Suprapubic skin (tissue), 3 donors: ENCODE measurements at regions not wholly inside any gene's neighbourhood (a gene's known extent, or its start where the extent isn't known, plus 50 kb on each side); places are given as distances from the start of the nearest gene placed in this dataset.

Experiments
- CTCF ChIP-seq, 2 donors: fragments of 200-600 bp in 1 of 2; fragments of 450-650 bp in 1 of 2; sonication (generic) in 1 of 2; IDR thresholded peaks; one replicate each; pipeline ENCODE4 v1.5.1; 2016 to 2019; ENCODE audit warnings: antibody characterized with exemption in 2 of 2, mild to moderate bottlenecking in 1 of 2, moderate library complexity in 1 of 2
- POLR2A ChIP-seq, 2 donors: fragments of 450-650 bp; IDR thresholded peaks; one replicate each; pipeline ENCODE4 v1.6.1; 2017; ENCODE audit warnings: antibody characterized with exemption in 2 of 2, mild to moderate bottlenecking in 2 of 2, moderate library complexity in 2 of 2

- TF ChIP-seq CTCF (IDR thresholded peaks at IDR 0.05) (no peak), POLR2A (IDR thresholded peaks at IDR 0.05) (no peak)
These were observed 611.4 kb downstream of the TNS3 start for GRCh38 chr7:46970476-46970875.
